Endothelial cell (in vitro differentiated cells): ENCODE measurements at regions not wholly inside any gene's neighbourhood (a gene's known extent, or its start where the extent isn't known, plus 50 kb on each side); places are given as distances from the start of the nearest gene placed in this dataset.
"Not testable (repeated sequence)": the region's sequence is repeated elsewhere in the genome, so short reads cannot be mapped to it uniquely, and the experiment has no call there.

Experiments
- DNase-seq: peaks from one replicate; pipeline ENCODE4 v3.0.0; 2021; ENCODE audit warnings: low spot score
- H3K27ac Mint-ChIP-seq: one replicate; pipeline ENCODE4 v1.8.0; 2021; ENCODE audit warnings: mixed read lengths, inconsistent platforms; ENCODE audit not compliant: unreplicated experiment
- H3K27me3 Mint-ChIP-seq: one replicate; pipeline ENCODE4 v1.8.0; 2021; ENCODE audit warnings: mild to moderate bottlenecking, moderate library complexity, mixed read lengths, inconsistent platforms; ENCODE audit not compliant: unreplicated experiment
- H3K36me3 Mint-ChIP-seq: one replicate; pipeline ENCODE4 v1.8.0; 2021; ENCODE audit warnings: mild to moderate bottlenecking, low read depth, mixed read lengths, inconsistent platforms; ENCODE audit not compliant: unreplicated experiment
- H3K4me1 Mint-ChIP-seq: one replicate; pipeline ENCODE4 v1.8.0; 2021; ENCODE audit warnings: mild to moderate bottlenecking, mixed read lengths, inconsistent platforms; ENCODE audit not compliant: unreplicated experiment
- H3K4me3 Mint-ChIP-seq: one replicate; pipeline ENCODE4 v1.8.0; 2021; ENCODE audit warnings: mild to moderate bottlenecking, mixed read lengths, inconsistent platforms; ENCODE audit not compliant: unreplicated experiment
- H3K9me3 Mint-ChIP-seq: one replicate; pipeline ENCODE4 v1.8.0; 2021; ENCODE audit warnings: mixed read lengths, inconsistent platforms; ENCODE audit not compliant: unreplicated experiment
- CTCF ChIP-seq: fragments of 200-600 bp; sonication (generic); IDR thresholded peaks from one replicate; pipeline ENCODE4 v1.5.0; 2021; ENCODE audit warnings: antibody characterized with exemption; ENCODE audit not compliant: unreplicated experiment

- no peak for TF ChIP-seq CTCF
- no peaks in the 10 kb centered on the region for H3K4me1 Mint-ChIP-seq
- H3K27me3 Mint-ChIP-seq: no peaks in the 10 kb centered on the region
- no peak for DNase-seq
- no peak overlapping the region for H3K4me3 Mint-ChIP-seq
- no peaks in the 10 kb centered on the region for H3K9me3 Mint-ChIP-seq
- H3K27ac Mint-ChIP-seq: no peak overlapping the region
- H3K36me3 Mint-ChIP-seq: no peaks in the 10 kb centered on the region
These were observed 237.4 kb downstream of the MFSD1 start for GRCh38 chr3:159039286-159039685.

GRCh38 chr3:159045279-159045885 is 243.5 kb downstream of the MFSD1 start:
- TF ChIP-seq CTCF: no peak

GRCh38 chr3:159047361-159047760 is 245.5 kb downstream of the MFSD1 start:
- H3K27ac Mint-ChIP-seq: no peak overlapping the region
- no peaks in the 10 kb centered on the region for H3K4me1 Mint-ChIP-seq
- no peaks in the 10 kb centered on the region for H3K9me3 Mint-ChIP-seq
- no peaks in the 10 kb centered on the region for H3K36me3 Mint-ChIP-seq
- peaks cover 1% of the 10 kb centered on the region for H3K27me3 Mint-ChIP-seq
- no peak for DNase-seq
- no peak overlapping the region for H3K4me3 Mint-ChIP-seq
- no peak for TF ChIP-seq CTCF

More at GRCh38 chr3:159045279-159045885, 243.5 kb downstream of the MFSD1 start:
- Mint-ChIP-seq H3K9me3 (no peaks in the 10 kb centered on the region), H3K4me3 (no peak overlapping the region), H3K36me3 (no peaks in the 10 kb centered on the region), H3K27ac (no peak overlapping the region), H3K27me3 (no peaks in the 10 kb centered on the region), H3K4me1 (no peaks in the 10 kb centered on the region)
- no peak for DNase-seq

GRCh38 chr3:159052494-159052893 is 250.6 kb downstream of the MFSD1 start:
- H3K27me3 Mint-ChIP-seq, H3K27ac Mint-ChIP-seq, H3K9me3 Mint-ChIP-seq, DNase-seq, H3K4me1 Mint-ChIP-seq, H3K36me3 Mint-ChIP-seq, H3K4me3 Mint-ChIP-seq: not testable (repeated sequence)

GRCh38 chr3:159057621-159058020 is 255.8 kb downstream of the MFSD1 start:
- no peak overlapping the region for H3K27ac Mint-ChIP-seq
- H3K9me3 Mint-ChIP-seq: no peaks in the 10 kb centered on the region
- no peaks in the 10 kb centered on the region for H3K27me3 Mint-ChIP-seq
- no peak for DNase-seq
- H3K36me3 Mint-ChIP-seq: no peaks in the 10 kb centered on the region
- no peaks in the 10 kb centered on the region for H3K4me1 Mint-ChIP-seq
- TF ChIP-seq CTCF: no peak
- no peak overlapping the region for H3K4me3 Mint-ChIP-seq
